OCI-LY3 (cell line): ENCODE measurements at regions not wholly inside any gene's neighbourhood (a gene's known extent, or its start where the extent isn't known, plus 50 kb on each side); places are given as distances from the start of the nearest gene placed in this dataset.

Experiments
- H2AFZ ChIP-seq: fragments of 200-600, 300-600 bp; shearing (Covaris generic); 2 replicates; pipeline ENCODE4 v1.6.0; 2014; ENCODE audit warnings: antibody characterized with exemption, low read depth, low read length
- H3K27ac ChIP-seq: fragments of 200-600, 300-600 bp; sonication (generic); 2 replicates; pipeline ENCODE4 v1.5.1; 2014; ENCODE audit warnings: mild to moderate bottlenecking, low read length, moderate library complexity, mixed read lengths
- H3K27me3 ChIP-seq: fragments of 200-600, 300-600 bp; sonication (generic); 2 replicates; pipeline ENCODE4 v1.6.1; 2014; ENCODE audit warnings: low read depth, low read length, mixed read lengths
- H3K36me3 ChIP-seq: fragments of 200-600, 300-600 bp; sonication (generic); replicated peaks from 2 replicates; pipeline ENCODE3; 2014; ENCODE audit warnings: low read depth, low read length, mixed read lengths
- H3K4me1 ChIP-seq: fragments of 300-600, 200-600 bp; sonication (generic); 2 replicates; pipeline ENCODE4 v1.6.1; 2014; ENCODE audit warnings: low read length, mixed read lengths
- H3K4me2 ChIP-seq: fragments of 200-600, 300-600 bp; sonication (generic); 2 replicates; pipeline ENCODE4 v1.6.1; 2014; ENCODE audit warnings: low read length, mixed read lengths
- H3K4me3 ChIP-seq: fragments of 300-600, 200-600 bp; sonication (generic); 2 replicates; pipeline ENCODE4 v1.5.1; 2014; ENCODE audit warnings: antibody characterized with exemption, mild to moderate bottlenecking, low read length, moderate library complexity
- H3K79me2 ChIP-seq: fragments of 300-600, 200-600 bp; shearing (Covaris generic); 2 replicates; pipeline ENCODE4 v1.6.1; 2014; ENCODE audit warnings: mild to moderate bottlenecking, low read length, mixed read lengths
- H3K9ac ChIP-seq: fragments of 300-600, 200-600 bp; shearing (Covaris generic); 2 replicates; pipeline ENCODE4 v1.6.0; 2014; ENCODE audit warnings: mild to moderate bottlenecking, low read length, moderate library complexity
- H3K9me3 ChIP-seq: fragments of 200-600, 300-600 bp; shearing (Covaris generic); 2 replicates; pipeline ENCODE4 v1.6.1; 2014; ENCODE audit warnings: low read length, mixed read lengths; ENCODE audit not compliant: insufficient read depth
- H4K20me1 ChIP-seq: fragments of 200-600, 300-600 bp; sonication (generic); 2 replicates; pipeline ENCODE4 v1.6.1; 2016; ENCODE audit warnings: low read length, mixed read lengths; ENCODE audit not compliant: insufficient read depth
- CTCF ChIP-seq: fragments of 200-600, 300-600 bp; sonication (generic); IDR thresholded peaks from 2 replicates; pipeline ENCODE4 v1.5.1; 2014; ENCODE audit warnings: antibody characterized with exemption, low read length, low read depth
- EZH2phosphoT487 ChIP-seq: fragments of 200-600 bp; shearing (Covaris generic); IDR thresholded peaks from 2 replicates; pipeline ENCODE4 v1.6.1; 2018; ENCODE audit warnings: antibody characterized with exemption, mixed run types, low read depth

- Histone ChIP-seq H2AFZ (no peak overlapping the region), H3K79me2 (no peaks in the 10 kb centered on the region), H4K20me1 (no peaks in the 10 kb centered on the region), H3K27ac (no peak overlapping the region), H3K4me1 (peaks cover 28% of the 10 kb centered on the region), H3K27me3 (no peaks in the 10 kb centered on the region; the same call in 1 of the 2 replicates), H3K9ac (no peak overlapping the region), H3K4me3 (no peak overlapping the region), H3K36me3 (no peaks in the 10 kb centered on the region), H3K4me2 (no peak overlapping the region), H3K9me3 (no peaks in the 10 kb centered on the region)
- no peak for TF ChIP-seq CTCF
- TF ChIP-seq EZH2phosphoT487: no peak
Observed at GRCh38 chr10:3882855-3883254, 97.8 kb upstream of the KLF6 start.

GRCh38 chr10:3881622-3882021, 96.6 kb upstream of the KLF6 start:
- H3K4me3 ChIP-seq: no peak overlapping the region
- H3K27ac ChIP-seq: no peak overlapping the region
- no peak overlapping the region for H3K4me2 ChIP-seq
- H3K36me3 ChIP-seq: no peaks in the 10 kb centered on the region
- H3K9ac ChIP-seq: no peak overlapping the region
- no peak for TF ChIP-seq EZH2phosphoT487
- TF ChIP-seq CTCF: no peak
- H3K4me1 ChIP-seq: peaks cover 28% of the 10 kb centered on the region
- H3K27me3 ChIP-seq: no peaks in the 10 kb centered on the region; the same call in 1 of the 2 replicates
- H2AFZ ChIP-seq: no peak overlapping the region
- no peaks in the 10 kb centered on the region for H3K9me3 ChIP-seq
- H4K20me1 ChIP-seq: no peaks in the 10 kb centered on the region
- no peaks in the 10 kb centered on the region for H3K79me2 ChIP-seq

DNA sequence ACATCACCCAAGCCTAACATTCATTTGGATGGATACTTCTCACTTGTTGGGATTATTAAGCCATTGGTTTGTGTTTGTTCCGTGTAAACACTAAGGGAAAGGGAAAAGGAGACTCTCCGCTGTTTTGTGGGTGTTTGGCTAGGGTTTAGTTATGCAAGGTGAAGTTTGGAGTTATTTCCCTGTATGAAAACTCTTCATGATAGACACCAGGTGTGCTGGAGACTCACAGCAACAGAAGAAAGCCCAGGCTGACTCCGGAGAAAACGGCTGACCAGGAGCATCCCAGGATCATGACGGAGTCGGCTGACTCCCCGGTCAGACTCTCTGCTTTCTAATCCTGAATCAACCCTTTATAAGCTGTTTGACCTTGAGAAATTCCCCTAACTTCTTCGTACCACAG, 94.1 kb upstream of the KLF6 start:
- H4K20me1 ChIP-seq: no peaks in the 10 kb centered on the region
- H3K4me1 ChIP-seq: peaks cover 50% of the 10 kb centered on the region
- H3K36me3 ChIP-seq: no peaks in the 10 kb centered on the region
- no peak overlapping the region for H3K27ac ChIP-seq
- peak overlapping the region; percentile 30; the same call in 1 of the 2 replicates for H3K4me3 ChIP-seq
- no peak overlapping the region for H3K9ac ChIP-seq
- no peaks in the 10 kb centered on the region; the same call in 1 of the 2 replicates for H3K27me3 ChIP-seq
- peak overlapping the region; percentile 62 for H3K4me2 ChIP-seq
- H3K79me2 ChIP-seq: no peaks in the 10 kb centered on the region
- TF ChIP-seq CTCF (no peak), EZH2phosphoT487 (no peak)
- H3K9me3 ChIP-seq: no peaks in the 10 kb centered on the region
- H2AFZ ChIP-seq: 0 out of 2 replicates have a peak overlapping the region, but pooled peaks have one; percentile 23

DNA sequence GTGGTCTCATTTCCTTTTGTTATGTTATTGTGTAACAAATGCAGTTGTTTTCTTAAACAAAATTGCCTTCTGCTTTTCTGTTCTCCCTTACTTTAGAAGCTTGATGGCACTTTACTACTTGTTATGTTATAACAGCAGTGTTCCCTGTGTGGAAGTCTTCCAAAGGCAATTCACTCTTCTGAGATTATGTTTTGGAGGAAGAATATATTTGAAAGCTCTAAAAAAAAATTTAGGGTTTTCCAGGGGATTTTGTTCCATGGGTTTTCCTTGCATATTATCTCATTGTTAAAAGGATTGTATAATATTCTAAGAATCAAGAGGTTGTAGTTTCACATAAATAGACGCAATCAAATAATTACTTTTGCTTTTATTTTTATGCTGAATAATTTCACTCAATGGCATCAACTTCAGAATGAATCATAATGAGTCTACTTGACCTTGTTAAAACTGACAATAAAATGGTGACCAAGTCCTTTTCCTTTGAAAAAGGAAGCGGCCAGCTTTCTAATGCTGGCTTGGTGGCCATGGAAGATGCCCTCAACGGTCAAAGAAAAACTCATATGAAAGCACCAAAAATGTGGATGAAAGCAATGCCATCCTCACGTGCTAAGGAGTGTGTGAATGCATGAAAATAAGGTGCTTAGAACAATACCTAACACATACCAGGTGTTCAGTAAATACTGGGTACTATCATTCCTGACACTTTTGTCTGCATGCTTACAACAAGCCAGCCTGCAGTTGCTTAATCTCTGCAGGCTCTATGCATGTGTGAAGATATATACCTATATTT, 92.4 kb upstream of the KLF6 start:
- H3K4me1 ChIP-seq: peaks cover 66% of the 10 kb centered on the region
- H3K9ac ChIP-seq: no peak overlapping the region
- H3K27ac ChIP-seq: no peak overlapping the region
- no peaks in the 10 kb centered on the region for H4K20me1 ChIP-seq
- no peak overlapping the region for H2AFZ ChIP-seq
- TF ChIP-seq CTCF (no peak), EZH2phosphoT487 (no peak)
- no peaks in the 10 kb centered on the region; the same call in 1 of the 2 replicates for H3K27me3 ChIP-seq
- H3K4me2 ChIP-seq: peak overlapping the region; percentile 22
- H3K79me2 ChIP-seq: no peaks in the 10 kb centered on the region
- no peaks in the 10 kb centered on the region for H3K36me3 ChIP-seq
- no peaks in the 10 kb centered on the region for H3K9me3 ChIP-seq
- no peak overlapping the region for H3K4me3 ChIP-seq
